Effector CD4-positive, alpha-beta T cell (primary cell): ENCODE measurements at regions not wholly inside any gene's neighbourhood (a gene's known extent, or its start where the extent isn't known, plus 50 kb on each side); places are given as distances from the start of the nearest gene placed in this dataset.
"Not testable (repeated sequence)": the region's sequence is repeated elsewhere in the genome, so short reads cannot be mapped to it uniquely, and the experiment has no call there.

Experiments
- DNase-seq: peaks from one replicate; pipeline ENCODE4 v3.0.0-alpha.2; 2020

GRCh38 chr3:72269475-72269874, 484.5 kb upstream of the PROK2 start:
- no peak for DNase-seq

DNA sequence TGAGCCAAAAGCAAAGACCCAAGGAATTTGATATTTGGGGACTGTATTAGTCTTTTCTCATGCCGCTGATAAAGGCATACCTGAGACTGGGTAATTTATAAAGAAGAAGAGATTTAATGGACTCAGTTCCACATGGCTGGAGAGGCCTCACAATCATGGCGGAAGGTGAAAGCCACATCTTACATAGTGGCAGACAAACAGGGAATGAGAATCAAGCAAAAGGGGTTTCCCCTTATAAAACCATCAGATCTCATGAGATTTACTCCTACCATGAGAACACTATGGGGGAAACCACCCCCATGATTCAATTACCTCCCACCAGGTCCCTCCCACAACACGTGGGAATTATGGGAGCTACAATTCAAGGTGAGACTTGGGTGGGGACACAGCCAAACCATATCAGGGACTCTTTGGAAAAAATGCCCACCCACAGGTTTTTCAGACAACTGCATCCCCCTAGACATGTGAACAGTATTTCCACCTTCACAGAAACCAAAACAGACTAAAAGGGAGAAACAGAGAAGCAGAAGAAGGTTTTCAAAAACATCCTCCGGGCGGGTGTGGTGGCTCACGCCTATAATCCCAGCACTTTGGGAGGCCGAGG, 482.1 kb upstream of the PROK2 start:
- DNase-seq = not testable (repeated sequence)

DNA sequence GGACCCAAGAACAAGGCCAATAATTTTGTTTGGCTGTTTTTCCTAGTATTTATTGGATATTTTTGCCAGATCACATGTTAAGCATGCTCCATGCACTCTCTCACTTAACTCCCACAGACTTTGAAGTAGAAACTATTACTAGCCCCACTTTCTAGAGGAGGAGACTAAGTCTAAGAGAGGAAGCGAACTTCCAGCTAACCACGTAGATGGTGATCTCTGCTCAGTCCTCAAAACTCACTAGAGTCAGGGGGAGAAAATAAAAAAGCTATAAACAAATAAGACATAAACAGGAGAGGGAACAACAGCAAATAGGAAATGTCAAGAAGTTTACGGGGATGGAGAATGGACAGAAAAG, 481.0 kb upstream of the PROK2 start:
- DNase-seq = no peak

- DNase-seq = no peak
Measured at GRCh38 chr3:72265256-72266015, 480.5 kb upstream of the PROK2 start.

GRCh38 chr3:72263223-72263990, 478.5 kb upstream of the PROK2 start:
- no peak for DNase-seq

DNA sequence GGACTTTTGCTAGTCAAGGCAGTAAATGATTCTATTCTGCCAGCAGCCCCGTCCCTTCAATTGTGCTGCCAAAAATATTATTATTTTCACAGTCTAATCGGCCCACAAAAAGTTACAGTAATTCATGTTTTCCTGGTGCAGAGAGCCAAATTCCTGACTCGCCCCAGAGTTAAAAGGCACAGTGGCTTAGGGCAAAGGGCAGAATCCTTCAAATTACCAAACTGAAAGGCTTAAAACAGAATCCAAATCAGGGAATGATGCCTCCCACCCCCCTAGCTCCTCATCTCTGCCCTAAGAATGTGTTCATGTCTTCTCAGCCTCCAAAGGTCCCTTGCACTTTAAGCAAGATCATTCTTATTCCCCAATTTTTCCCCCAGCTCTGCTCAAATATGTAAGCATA, 477.8 kb upstream of the PROK2 start:
- no peak for DNase-seq

- no peak for DNase-seq
Measured at GRCh38 chr3:72261566-72262564, 476.9 kb upstream of the PROK2 start.

DNA sequence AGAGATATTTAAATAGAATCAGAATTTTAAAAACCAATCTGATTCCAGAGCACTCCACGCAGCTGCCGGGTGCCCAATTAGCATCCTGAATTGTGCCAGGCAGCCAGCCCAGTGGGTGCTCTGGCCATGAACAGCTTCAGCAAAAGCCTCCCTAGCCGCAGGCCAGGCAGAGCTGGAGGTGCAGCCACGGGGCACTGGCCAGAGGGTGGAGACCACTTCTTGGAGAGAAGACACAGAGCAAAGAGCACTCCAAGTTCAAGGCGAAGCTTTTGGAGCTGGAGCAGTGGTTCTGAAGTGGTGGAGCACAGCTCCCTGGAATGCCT, 475.6 kb upstream of the PROK2 start:
- DNase-seq = no peak

DNA sequence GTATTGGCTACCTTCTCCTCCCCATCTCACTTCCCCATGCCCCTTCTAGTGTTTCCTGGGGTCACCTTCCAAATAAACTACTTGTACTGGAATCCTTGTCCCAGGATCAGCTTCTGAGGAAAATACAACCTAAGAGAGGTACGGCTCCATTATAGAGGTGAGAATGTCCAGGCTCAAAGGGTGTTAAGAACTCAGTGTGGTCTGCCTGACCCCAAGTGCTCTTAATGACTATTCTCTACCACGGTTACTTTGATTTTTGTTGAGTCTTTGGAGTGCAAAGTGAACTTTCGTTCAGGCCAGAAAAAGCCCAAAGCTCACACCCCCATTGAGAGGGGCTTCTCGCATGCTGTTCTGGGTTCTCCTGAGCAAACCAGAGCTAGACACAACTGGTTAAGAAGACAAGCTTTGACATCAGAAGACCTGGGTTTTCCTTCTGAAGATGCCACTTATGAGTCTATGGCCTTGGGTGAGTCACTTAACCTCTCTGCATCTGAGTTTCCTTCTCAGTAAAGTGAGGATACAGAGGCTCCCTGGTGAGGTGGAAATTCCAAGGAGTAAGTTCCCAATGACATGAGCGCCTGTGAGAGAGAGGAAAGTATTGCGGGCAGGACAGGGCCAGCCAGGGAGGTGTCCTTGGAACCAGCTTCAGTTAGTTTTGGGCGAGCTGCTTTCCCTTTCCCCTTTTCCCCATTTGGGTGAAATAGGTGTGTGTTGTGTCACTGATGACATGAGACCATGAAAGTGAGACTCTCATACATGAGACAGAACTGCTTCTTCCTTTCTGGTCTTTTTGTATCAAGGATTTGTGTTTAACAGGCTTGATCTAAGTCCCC, 475.0 kb upstream of the PROK2 start:
- DNase-seq = no peak

DNA sequence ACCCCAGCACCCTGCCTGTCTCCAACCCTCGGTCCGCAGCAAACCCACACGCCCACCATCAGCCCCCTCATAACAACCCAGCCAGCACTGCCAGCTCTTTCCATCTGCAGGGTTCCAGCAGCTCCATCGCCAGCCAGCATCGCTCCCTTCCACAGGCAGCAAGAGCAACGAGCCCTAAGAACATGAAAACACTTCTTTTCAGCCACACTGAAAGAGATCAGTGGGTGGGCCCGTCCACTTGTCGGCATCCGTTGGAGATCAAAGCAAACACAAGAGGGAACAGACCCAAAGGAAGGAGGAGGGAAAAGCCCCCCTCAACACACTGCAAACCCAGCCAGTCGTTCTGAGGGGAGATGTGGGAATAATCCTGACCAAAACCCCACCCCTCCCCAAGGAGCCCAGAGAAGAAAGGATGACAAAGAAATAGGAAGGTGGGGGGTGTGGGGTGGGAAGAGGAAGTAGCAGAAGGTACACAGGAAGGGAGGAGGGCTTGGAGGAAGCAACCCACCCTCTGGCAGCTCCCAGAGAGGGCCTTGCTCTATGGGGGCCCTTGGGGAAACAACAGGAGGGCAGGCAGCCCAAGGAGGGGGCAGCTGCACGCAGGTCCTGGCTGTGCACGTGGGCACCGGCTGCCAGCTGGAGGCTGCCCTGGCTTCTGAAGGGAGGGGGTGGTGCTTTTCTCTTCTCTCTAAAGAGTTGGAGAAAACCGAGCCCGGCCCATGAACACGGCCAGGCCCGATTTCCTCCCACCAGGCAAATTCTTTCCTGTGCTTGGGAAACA, 473.6 kb upstream of the PROK2 start:
- DNase-seq = no peak

DNA sequence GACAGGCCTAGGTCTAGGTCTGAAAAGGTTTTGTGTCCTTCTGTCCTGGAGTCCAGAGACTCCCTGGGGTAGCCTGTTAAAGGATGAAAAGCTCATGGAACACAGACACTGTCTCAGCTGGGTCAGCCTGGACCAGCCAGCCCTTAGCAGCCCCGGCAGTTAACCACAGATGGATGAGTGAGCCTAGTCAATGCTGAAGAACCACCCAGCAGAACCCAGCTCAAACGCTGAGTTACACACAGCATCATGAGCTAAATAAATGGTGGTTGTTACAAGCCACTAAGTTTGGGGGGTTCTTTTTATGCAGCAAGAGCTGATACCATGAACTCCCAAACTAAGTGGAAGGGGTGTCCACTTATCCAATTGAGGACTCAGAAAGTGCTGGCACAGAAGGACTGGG, 472.8 kb upstream of the PROK2 start:
- DNase-seq = no peak

DNA sequence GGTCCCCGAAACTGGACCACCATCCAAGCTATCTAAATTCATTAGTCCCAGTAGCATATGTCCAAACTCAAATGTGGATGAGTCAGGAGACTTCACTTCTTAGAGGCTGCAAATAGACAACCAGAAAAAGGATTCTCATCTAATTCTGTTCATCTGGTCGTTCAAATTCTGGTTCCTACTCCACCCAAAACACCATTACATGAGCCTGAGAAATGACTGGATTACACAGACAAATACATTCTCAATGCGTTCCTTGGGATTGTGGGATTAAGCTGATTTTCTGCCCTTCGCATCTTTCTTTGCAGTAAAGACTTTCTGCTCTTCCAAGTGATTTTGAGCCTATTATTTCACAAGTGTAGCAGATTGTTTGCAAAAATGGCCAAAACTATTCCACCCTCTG, 472.3 kb upstream of the PROK2 start:
- no peak for DNase-seq

- no peak for DNase-seq
Measured at GRCh38 chr3:72256716-72257115, 471.8 kb upstream of the PROK2 start.

DNA sequence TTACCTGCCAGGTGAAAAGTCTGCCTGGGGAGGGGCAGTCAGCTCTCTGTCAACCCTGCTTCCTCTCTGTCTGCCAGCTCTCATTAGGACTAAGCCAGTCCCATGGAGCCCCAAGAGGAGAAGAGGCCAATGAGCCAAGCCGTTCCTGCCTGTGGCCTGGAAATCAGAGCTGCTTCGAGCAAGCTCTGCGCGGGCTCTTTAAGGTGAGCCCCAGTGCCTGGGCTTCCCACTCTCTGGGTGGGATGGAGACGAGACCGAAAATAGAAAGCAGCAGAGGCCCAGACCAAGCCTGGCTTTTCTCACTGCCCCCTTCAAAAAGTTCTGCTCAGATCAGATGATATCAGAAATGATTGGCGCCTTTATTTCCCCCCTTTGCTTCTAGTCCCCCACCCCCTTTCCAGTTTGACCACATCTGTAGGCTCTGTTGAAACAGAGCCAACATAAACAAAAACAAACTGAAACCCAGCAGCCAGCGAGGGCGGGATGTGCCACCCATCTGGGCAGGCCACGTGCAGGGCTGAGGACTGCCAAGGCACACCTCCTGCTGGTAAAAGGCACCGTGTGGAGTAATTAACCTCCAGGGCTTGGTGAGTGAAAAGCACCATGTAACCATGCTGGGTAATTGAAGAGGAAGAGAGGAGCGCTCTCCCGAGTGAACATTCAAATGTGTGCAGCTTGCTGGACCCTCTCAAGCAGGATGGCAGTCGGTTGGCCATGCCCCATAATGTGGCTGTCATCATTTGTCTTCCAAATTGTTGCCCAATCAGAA, 471.0 kb upstream of the PROK2 start:
- DNase-seq = no peak

DNA sequence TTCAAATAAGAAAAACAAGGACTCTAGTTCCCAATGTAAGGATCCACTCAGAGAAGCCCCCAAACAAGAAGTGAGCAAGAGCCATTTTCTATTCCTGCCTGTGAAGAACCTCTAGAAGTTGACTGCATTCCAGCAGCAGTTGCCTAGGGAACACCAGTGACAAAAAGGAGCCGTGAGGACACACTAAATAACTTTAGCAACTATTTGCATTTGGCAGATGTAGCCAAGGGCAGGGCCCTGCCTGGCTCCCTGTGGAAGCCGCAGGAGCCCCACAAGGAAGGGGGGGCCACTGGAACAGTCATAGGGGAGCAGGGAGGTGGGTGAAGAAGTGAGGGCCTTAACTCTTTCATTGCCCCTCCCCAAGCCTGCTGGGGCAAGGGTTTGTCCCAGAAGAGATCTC, 470.2 kb upstream of the PROK2 start:
- DNase-seq = no peak

DNA sequence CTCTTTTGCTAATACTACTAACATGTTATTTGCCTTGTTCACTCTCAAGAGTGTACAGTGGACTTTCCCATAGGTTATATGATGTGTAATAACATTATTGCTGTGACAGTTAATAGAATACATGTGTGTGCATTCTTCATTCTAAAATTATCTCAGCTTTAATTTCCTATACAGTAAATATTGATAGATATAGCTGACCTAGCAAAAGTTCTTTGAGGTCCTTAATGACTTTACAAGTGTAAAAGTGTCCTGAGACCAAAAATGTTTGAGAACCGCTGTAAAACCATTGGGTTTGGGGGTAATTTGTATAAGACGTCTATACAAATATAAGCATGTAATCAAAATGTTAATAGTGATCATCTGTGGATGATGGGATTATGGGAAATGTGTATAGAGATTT, 469.5 kb upstream of the PROK2 start:
- DNase-seq = no peak

- no peak for DNase-seq
Measured at GRCh38 chr3:72250725-72251124, 465.8 kb upstream of the PROK2 start.

GRCh38 chr3:72248869-72249268, 463.9 kb upstream of the PROK2 start:
- DNase-seq = no peak

GRCh38 chr3:72248389-72248761, 463.4 kb upstream of the PROK2 start:
- no peak for DNase-seq

- no peak for DNase-seq
Measured at GRCh38 chr3:72247645-72248388, 462.9 kb upstream of the PROK2 start.
